HepG2 (cell line): ENCODE measurements at regions not wholly inside any gene's neighbourhood (a gene's known extent, or its start where the extent isn't known, plus 50 kb on each side); places are given as distances from the start of the nearest gene placed in this dataset.

ENCODE experiments used
- ATAC-seq: fragments of 200-7000 bp; cut with Tn5 transposase; 3 replicates; pipeline ENCODE4 v1.9.1; 2020; ENCODE audit warnings: mild to moderate bottlenecking, moderate library complexity
- BruUV-seq: library from RNA; stranded (reverse); fragments of 400-500 nt; replicated peaks from 2 replicates; lab custom pipeline; 2021; lab: Mats Ljungman, UMichigan
- CTCF ChIA-PET: fragments of 300-600 bp; formaldehyde crosslinking; extraction: SDS; loops from one replicate; lab custom pipeline; 2021; ENCODE audit warnings: low total read pairs, inconsistent platforms, low intra/inter-chr PET ratio; lab: Yijun Ruan, JAX
- POLR2A ChIA-PET: fragments of 350-600 bp; sonication (Branson Sonifier 250); formaldehyde crosslinking; loops from one replicate; lab custom pipeline; 2020; ENCODE audit warnings: antibody characterized with exemption, inconsistent platforms; lab: Yijun Ruan, JAX
- DNase-seq: peaks from one replicate; pipeline ENCODE4 v3.0.0-alpha.2; 2015; ENCODE audit warnings: low spot score
- FAIRE-seq: peaks from 3 replicates; lab custom pipeline; 2011; peaks lifted over from hg19 to GRCh38; lab: Jason Lieb, UNC
- H2AFZ ChIP-seq: one replicate; pipeline ENCODE4 v1.6.1; 2011; ENCODE audit warnings: low read length, inconsistent platforms
- H3K27ac ChIP-seq: fragments of 300-600 bp; 3 replicates; pipeline ENCODE4 v1.8.0; 2011; ENCODE audit warnings: mixed run types, mild to moderate bottlenecking, mixed read lengths, low read length, inconsistent platforms; ENCODE audit not compliant: insufficient read depth; ENCODE audit errors: extremely low read length
- H3K27me3 ChIP-seq, 2 experiments: fragments of 200-600 bp in 1 of 2; 2 replicates in 1 of 2; 3 replicates in 1 of 2; pipeline versions ENCODE4 v1.6.0 to v1.8.0; 2011; ENCODE audit warnings: low read length in 2 of 2, mild to moderate bottlenecking in 2 of 2, moderate library complexity in 2 of 2, inconsistent platforms in 1 of 2; ENCODE audit not compliant: insufficient read depth in 2 of 2, control insufficient read depth in 1 of 2
- H3K36me3 ChIP-seq, 2 experiments: fragments of 200-600 bp in 1 of 2; replicated peaks in 1 of 2; 2 replicates in 1 of 2; 3 replicates in 1 of 2; pipeline versions ENCODE4 v1.5.1 to v1.8.0; 2011; ENCODE audit warnings: low read length in 2 of 2, inconsistent platforms in 1 of 2; ENCODE audit not compliant: insufficient read depth in 2 of 2, control insufficient read depth in 1 of 2
- H3K4me1 ChIP-seq: 2 replicates; pipeline ENCODE4 v1.5.1; 2012; ENCODE audit warnings: low read length, inconsistent platforms; ENCODE audit not compliant: insufficient read depth
- H3K4me2 ChIP-seq: 2 replicates; pipeline ENCODE4 v1.6.0; 2011; ENCODE audit warnings: low read depth, low read length, inconsistent platforms
- H3K4me3 ChIP-seq, 3 experiments: fragments of 200-600 bp in 1 of 3; sonication (generic), shearing (Covaris generic) in 1 of 3; replicated peaks in 1 of 3; 2 replicates each; pipeline ENCODE4 v1.5.1; 2011 to 2016; ENCODE audit warnings: low read length in 3 of 3, inconsistent platforms in 2 of 3, low read depth in 2 of 3, mild to moderate bottlenecking in 2 of 3, control low read depth in 1 of 3, mixed read lengths in 1 of 3; ENCODE audit not compliant: insufficient read depth in 1 of 3
- H3K79me2 ChIP-seq: one replicate; pipeline ENCODE4 v1.6.1; 2011; ENCODE audit warnings: low read length, inconsistent platforms; ENCODE audit not compliant: insufficient read depth
- H3K9ac ChIP-seq: 2 replicates; pipeline ENCODE4 v1.6.0; 2011; ENCODE audit warnings: mild to moderate bottlenecking, low read depth, low read length, inconsistent platforms; ENCODE audit not compliant: insufficient read depth
- H3K9me3 ChIP-seq: 2 replicates; pipeline ENCODE4 v1.5.1; 2012; ENCODE audit warnings: mild to moderate bottlenecking, low read length
- H4K20me1 ChIP-seq: 2 replicates; pipeline ENCODE4 v1.6.0; 2011; ENCODE audit warnings: inconsistent platforms, mild to moderate bottlenecking, low read length, moderate library complexity; ENCODE audit not compliant: insufficient read depth
- CEBPZ ChIP-seq: IDR thresholded peaks from 2 replicates; pipeline ENCODE4 v1.6.1; 2012; ENCODE audit warnings: low read length, improper control_type of control experiment
- CTCF ChIP-seq: sonication (generic); formaldehyde crosslinking; IDR thresholded peaks from 2 replicates; pipeline ENCODE4 v1.5.0; 2020; ENCODE audit warnings: mild to moderate bottlenecking, missing genetic modification reagents, moderate library complexity
- DMAP1 ChIP-seq: IDR thresholded peaks from 2 replicates; pipeline ENCODE4 v1.6.1; 2016
- GTF3A ChIP-seq: sonication (generic); formaldehyde crosslinking; conservative IDR thresholded peaks from 2 replicates; pipeline ENCODE4 v1.4.0; 2020; ENCODE audit warnings: mild to moderate bottlenecking, missing genetic modification reagents
- IRF9 ChIP-seq: sonication (generic); formaldehyde crosslinking; IDR thresholded peaks from 2 replicates; pipeline ENCODE4 v1.8.0; 2022; ENCODE audit warnings: missing genetic modification reagents, mild to moderate bottlenecking, borderline replicate concordance
- KLF11 ChIP-seq: IDR thresholded peaks from 2 replicates; pipeline ENCODE4 v1.6.1; 2016; ENCODE audit warnings: missing compliant biosample characterization
- KMT2B ChIP-seq: IDR thresholded peaks from 2 replicates; pipeline ENCODE4 v1.6.1; 2016; ENCODE audit warnings: missing genetic modification reagents, missing compliant biosample characterization
- MED13 ChIP-seq: sonication (generic); formaldehyde crosslinking; IDR thresholded peaks from 2 replicates; pipeline ENCODE4 v1.5.0; 2020; ENCODE audit warnings: missing genetic modification reagents
- PTBP1 ChIP-seq: fragments of 200-400 bp; formaldehyde crosslinking; IDR thresholded peaks from 2 replicates; pipeline ENCODE4 v1.6.1; 2018; ENCODE audit warnings: low read length, low read depth; ENCODE audit not compliant: poor library complexity, severe bottlenecking
- RBM22 ChIP-seq: fragments of 200-400 bp; formaldehyde crosslinking; optimal IDR thresholded peaks from 2 replicates; pipeline ENCODE3; 2017; ENCODE audit warnings: mild to moderate bottlenecking, low read length, moderate library complexity
- RFXANK ChIP-seq: IDR thresholded peaks from 2 replicates; pipeline ENCODE4 v1.6.1; 2016
- SP2 ChIP-seq: sonication (generic); formaldehyde crosslinking; IDR thresholded peaks from 2 replicates; pipeline ENCODE4 v1.5.1; 2020; ENCODE audit warnings: mild to moderate bottlenecking, missing genetic modification reagents
- SYNCRIP ChIP-seq: fragments of 200-400 bp; formaldehyde crosslinking; IDR thresholded peaks from 2 replicates; pipeline ENCODE4 v1.6.1; 2018; ENCODE audit warnings: mild to moderate bottlenecking, low read depth, low read length; ENCODE audit not compliant: insufficient read depth
- TERF1 ChIP-seq: sonication (generic); formaldehyde crosslinking; IDR thresholded peaks from 2 replicates; pipeline ENCODE4 v1.8.0; 2022; ENCODE audit warnings: mild to moderate bottlenecking, missing genetic modification reagents, moderate library complexity
- TFDP2 ChIP-seq: sonication (generic); formaldehyde crosslinking; IDR thresholded peaks from 2 replicates; pipeline ENCODE4 v1.4.0; 2020; ENCODE audit warnings: missing genetic modification reagents
- XRCC5 ChIP-seq: fragments of 200-400 bp; formaldehyde crosslinking; optimal IDR thresholded peaks from 2 replicates; pipeline ENCODE3; 2017; ENCODE audit warnings: mild to moderate bottlenecking, low read length
- ZNF264 ChIP-seq: sonication (generic); formaldehyde crosslinking; IDR thresholded peaks from 2 replicates; pipeline ENCODE4 v1.4.0; 2020; ENCODE audit warnings: missing genetic modification reagents
- ZNF703 ChIP-seq: sonication (generic); formaldehyde crosslinking; IDR thresholded peaks from 2 replicates; pipeline ENCODE4 v1.5.1; 2020; ENCODE audit warnings: missing genetic modification reagents, mild to moderate bottlenecking, moderate library complexity, borderline replicate concordance
- ZNF816 ChIP-seq: sonication (generic); formaldehyde crosslinking; IDR thresholded peaks from 2 replicates; pipeline ENCODE4 v1.8.0; 2022; ENCODE audit warnings: missing genetic modification reagents, mild to moderate bottlenecking, borderline replicate concordance
- WGBS: methylation state at CpG from one replicate; pipeline ENCODE4 v1.1.6; 2017; ENCODE audit warnings: low lambda C conversion rate; 5-methylcytosine and 5-hydroxymethylcytosine counted together
- in situ Hi-C: cut with HindIII; loops from 2 replicates; pipeline ENCODE4 v1.10.0; 2017; ENCODE audit warnings: low pct_unique_long_range_greater_than_20kb; ENCODE audit not compliant: extremely low pct_ligation_motif_present
- intact Hi-C: fragments of 100-400 bp; cut with micrococcal nuclease; formaldehyde crosslinking; loops from one replicate; pipeline ENCODE4 v1.10.0; 2022; ENCODE audit not compliant: unreplicated experiment

- no peak for ATAC-seq
- intact Hi-C loops (no loop called here), in situ Hi-C loops (no loop called here)
- POLR2A ChIA-PET, result no interaction called here
- Histone ChIP-seq H3K4me2 (no peak overlapping the region), H3K27ac (no peak overlapping the region), H3K27me3 (no peaks in the 10 kb centered on the region), H3K79me2 (no peaks in the 10 kb centered on the region), H3K36me3 (no peaks in the 10 kb centered on the region), H3K9ac (no peak overlapping the region), H2AFZ (no peak overlapping the region), H3K4me3 (no peak overlapping the region), H3K4me1 (no peaks in the 10 kb centered on the region), H4K20me1 (no peaks in the 10 kb centered on the region), H3K9me3 (no peaks in the 10 kb centered on the region)
- WGBS, result under 1% methylated on average over 4 of the region's 4 CpGs
- no TSS peak for BruUV-seq
- CTCF ChIA-PET, result no interaction called here
- DNase-seq, result no peak
- FAIRE-seq, result no peak
- TF ChIP-seq ZNF264 (CRISPR knock-in tag) (no peak), TERF1 (no peak), KLF11 (CRISPR knock-in tag) (no peak), ZNF703 (CRISPR knock-in tag) (no peak), CEBPZ (no peak), IRF9 (no peak), SP2 (no peak), PTBP1 (no peak), KMT2B (CRISPR knock-in tag) (no peak), RBM22 (no peak), MED13 (CRISPR knock-in tag) (no peak), TFDP2 (CRISPR knock-in tag) (no peak), ZNF816 (no peak), DMAP1 (CRISPR knock-in tag) (no peak), GTF3A (no peak), XRCC5 (no peak), RFXANK (CRISPR knock-in tag) (no peak), CTCF (CRISPR knock-in tag) (no peak), SYNCRIP (no peak)
Measured at GRCh38 chr9:26413611-26414010, 479.0 kb downstream of the CAAP1 start.
